H9 (cell line): ENCODE measurements at regions not wholly inside any gene's neighbourhood (a gene's known extent, or its start where the extent isn't known, plus 50 kb on each side); places are given as distances from the start of the nearest gene placed in this dataset.

ENCODE experiments used
- DNase-seq: peaks from one replicate; pipeline ENCODE4 v3.0.0-alpha.2; 2017
- H2AFZ ChIP-seq: one replicate; pipeline ENCODE4 v1.6.1; 2013; ENCODE audit warnings: mild to moderate bottlenecking, low read length, control low read depth, moderate library complexity
- H2AK5ac ChIP-seq: 2 replicates; pipeline ENCODE4 v1.6.1; 2013; ENCODE audit warnings: low read length, control low read depth, mixed read lengths; ENCODE audit not compliant: insufficient read length
- H2BK120ac ChIP-seq: one replicate; pipeline ENCODE4 v1.6.1; 2013; ENCODE audit warnings: low read depth, mild to moderate bottlenecking, low read length, control low read depth, inconsistent platforms; ENCODE audit not compliant: poor library complexity, severe bottlenecking
- H2BK12ac ChIP-seq: 2 replicates; pipeline ENCODE4 v1.6.1; 2013; ENCODE audit warnings: low read length, control low read depth, mixed read lengths, low read depth; ENCODE audit not compliant: insufficient read length
- H2BK15ac ChIP-seq: 2 replicates; pipeline ENCODE4 v1.6.1; 2013; ENCODE audit warnings: low read depth, low read length, control low read depth
- H2BK20ac ChIP-seq: one replicate; pipeline ENCODE4 v1.6.1; 2013; ENCODE audit warnings: low read depth, mild to moderate bottlenecking, low read length, control low read depth, inconsistent platforms; ENCODE audit not compliant: poor library complexity, severe bottlenecking
- H2BK5ac ChIP-seq: 2 replicates; pipeline ENCODE4 v1.6.1; 2013; ENCODE audit warnings: low read length, control low read depth, mixed read lengths; ENCODE audit not compliant: insufficient read length
- H3K14ac ChIP-seq: 2 replicates; pipeline ENCODE4 v1.6.1; 2013; ENCODE audit warnings: low read length, control low read depth; ENCODE audit not compliant: insufficient read depth
- H3K18ac ChIP-seq: 2 replicates; pipeline ENCODE4 v1.6.1; 2013; ENCODE audit warnings: low read depth, mild to moderate bottlenecking, mixed read lengths, low read length, control low read depth; ENCODE audit not compliant: insufficient read length
- H3K23ac ChIP-seq: 2 replicates; pipeline ENCODE4 v1.6.1; 2013; ENCODE audit warnings: low read length, control low read depth, mixed read lengths, low read depth; ENCODE audit not compliant: insufficient read length
- H3K23me2 ChIP-seq: 2 replicates; pipeline ENCODE4 v1.6.1; 2013; ENCODE audit warnings: low read depth, mild to moderate bottlenecking, mixed read lengths, low read length, control low read depth; ENCODE audit not compliant: insufficient read length, poor library complexity, severe bottlenecking
- H3K27ac ChIP-seq: 2 replicates; pipeline ENCODE4 v1.5.1; 2013; ENCODE audit warnings: low read length, control low read depth, mixed read lengths, low read depth; ENCODE audit not compliant: insufficient read length
- H3K27me3 ChIP-seq: 2 replicates; pipeline ENCODE4 v1.6.1; 2013; ENCODE audit warnings: low read length, control low read depth, inconsistent platforms; ENCODE audit not compliant: insufficient read depth
- H3K4ac ChIP-seq: 2 replicates; pipeline ENCODE4 v1.6.1; 2013; ENCODE audit warnings: low read depth, mild to moderate bottlenecking, control low read depth, inconsistent platforms, low read length, moderate library complexity
- H3K4me1 ChIP-seq: 2 replicates; pipeline ENCODE4 v1.6.1; 2013; ENCODE audit warnings: low read length, control low read depth, inconsistent platforms; ENCODE audit not compliant: insufficient read depth
- H3K4me2 ChIP-seq: 2 replicates; pipeline ENCODE4 v1.6.1; 2013; ENCODE audit warnings: low read length, control low read depth, mixed read lengths; ENCODE audit not compliant: insufficient read length, insufficient read depth
- H3K56ac ChIP-seq: 2 replicates; pipeline ENCODE4 v1.6.1; 2013; ENCODE audit warnings: low read depth, mild to moderate bottlenecking, mixed read lengths, low read length, control low read depth; ENCODE audit not compliant: insufficient read length
- H3K79me1 ChIP-seq: 2 replicates; pipeline ENCODE4 v1.6.1; 2013; ENCODE audit warnings: low read depth, mild to moderate bottlenecking, moderate library complexity, low read length, control low read depth, inconsistent platforms; ENCODE audit not compliant: insufficient read depth, poor library complexity, severe bottlenecking
- H3K79me2 ChIP-seq: 2 replicates; pipeline ENCODE4 v1.6.1; 2013; ENCODE audit warnings: low read length, control low read depth, inconsistent platforms; ENCODE audit not compliant: insufficient read depth
- H3K9ac ChIP-seq: 2 replicates; pipeline ENCODE4 v1.6.1; 2013; ENCODE audit warnings: low read length, control low read depth, mixed read lengths; ENCODE audit not compliant: insufficient read length; ENCODE audit errors: extremely low read depth
- H3K9me3 ChIP-seq: one replicate; pipeline ENCODE4 v1.6.1; 2013; ENCODE audit warnings: low read depth, low read length, inconsistent platforms; ENCODE audit not compliant: control insufficient read depth
- H3T11ph ChIP-seq: one replicate; pipeline ENCODE4 v1.6.1; 2013; ENCODE audit warnings: mild to moderate bottlenecking, low read length, control low read depth, inconsistent platforms
- H4K20me1 ChIP-seq: one replicate; pipeline ENCODE4 v1.6.1; 2013; ENCODE audit not compliant: control insufficient read depth, insufficient read length, insufficient read depth
- H4K5ac ChIP-seq: 2 replicates; pipeline ENCODE4 v1.6.1; 2013; ENCODE audit warnings: low read depth, mild to moderate bottlenecking, mixed read lengths, low read length, control low read depth; ENCODE audit not compliant: insufficient read length
- H4K8ac ChIP-seq: replicated peaks from 2 replicates; pipeline ENCODE4 v1.6.1; 2013; ENCODE audit warnings: low read length, control low read depth, mixed read lengths, low read depth; ENCODE audit not compliant: insufficient read length
- H4K91ac ChIP-seq: 2 replicates; pipeline ENCODE4 v1.6.1; 2013; ENCODE audit warnings: low read depth, mild to moderate bottlenecking, moderate library complexity, mixed read lengths, low read length, control low read depth; ENCODE audit not compliant: insufficient read length
- H3K27ac Mint-ChIP-seq, 3 experiments: 2 replicates in 2 of 3; 3 replicates in 1 of 3; pipeline ENCODE4 v1.8.0; 2020 to 2021; ENCODE audit warnings: mixed read lengths in 3 of 3, mild to moderate bottlenecking in 1 of 3, moderate library complexity in 1 of 3
- H3K27me3 Mint-ChIP-seq: 2 replicates; pipeline ENCODE4 v1.8.0; 2021; ENCODE audit warnings: low read depth, mild to moderate bottlenecking, moderate library complexity, mixed read lengths
- H3K36me3 Mint-ChIP-seq, 3 experiments: 2 replicates in 2 of 3; 3 replicates in 1 of 3; pipeline ENCODE4 v1.8.0; 2020 to 2021; ENCODE audit warnings: low read depth in 3 of 3, mixed read lengths in 3 of 3; ENCODE audit not compliant: insufficient read depth in 1 of 3
- H3K4me1 Mint-ChIP-seq, 2 experiments: 2 replicates each; pipeline ENCODE4 v1.8.0; 2020; ENCODE audit warnings: mixed read lengths in 2 of 2
- H3K4me3 Mint-ChIP-seq, 2 experiments: 2 replicates in 1 of 2; 3 replicates in 1 of 2; pipeline ENCODE4 v1.8.0; 2020 to 2021; ENCODE audit warnings: mild to moderate bottlenecking in 2 of 2, mixed read lengths in 2 of 2, moderate library complexity in 1 of 2
- H3K9me3 Mint-ChIP-seq, 2 experiments: 2 replicates in 1 of 2; 3 replicates in 1 of 2; pipeline ENCODE4 v1.8.0; 2020; ENCODE audit warnings: mild to moderate bottlenecking in 2 of 2, mixed read lengths in 2 of 2, moderate library complexity in 1 of 2
- CTCF ChIP-seq: fragments of 200-600 bp; sonication (generic); conservative IDR thresholded peaks from 3 replicates; pipeline ENCODE4 v1.8.0; 2021; ENCODE audit warnings: antibody characterized with exemption, mild to moderate bottlenecking
- WGBS: extraction: QIAGEN DNeasy Blood & Tissue Kit; methylation state at CpG from one replicate; pipeline ENCODE4 v1.1.7; 2013; ENCODE audit warnings: missing lambda C conversion rate, low lambda C conversion rate, mixed read lengths; ENCODE audit not compliant: insufficient read length; ENCODE audit errors: extremely low coverage; 5-methylcytosine and 5-hydroxymethylcytosine counted together

DNA sequence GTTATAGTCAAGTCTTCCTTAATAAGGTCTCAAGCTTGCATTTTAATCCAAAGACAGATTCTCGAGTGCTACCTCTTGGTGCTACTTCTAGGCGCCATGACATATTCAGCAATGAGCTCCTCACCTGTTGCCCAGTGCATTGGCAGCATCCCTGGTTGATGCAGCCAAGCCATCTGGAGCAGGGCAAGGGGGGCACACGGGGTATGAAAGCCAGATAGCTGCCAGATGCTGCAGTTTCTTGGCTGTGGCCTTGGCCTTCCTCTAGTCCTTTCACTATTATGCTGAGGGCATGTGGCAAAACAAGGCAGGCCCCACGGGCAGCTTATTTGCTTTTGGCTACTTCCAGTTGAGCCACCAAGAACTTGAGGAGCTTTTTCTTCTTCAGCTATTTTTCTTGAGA, 168.6 kb upstream of the PGRMC2 start:
- no peaks in the 10 kb centered on the region for H4K20me1 ChIP-seq
- no peak overlapping the region for H2BK120ac ChIP-seq
- H3K14ac ChIP-seq: no peak overlapping the region
- no peaks in the 10 kb centered on the region for H3K36me3 Mint-ChIP-seq
- no peaks in the 10 kb centered on the region for H3K79me2 ChIP-seq
- no peak overlapping the region for H2BK20ac ChIP-seq
- no peak overlapping the region for H2AFZ ChIP-seq
- no CpG with 5 or more reads among the region's 4 CpGs for WGBS
- TF ChIP-seq CTCF: no peak
- no peak overlapping the region for H4K8ac ChIP-seq
- H3T11ph ChIP-seq: no peak overlapping the region
- no peak overlapping the region for H3K4ac ChIP-seq
- no peak overlapping the region for H2AK5ac ChIP-seq
- 0 out of 2 replicates have a peak, but pooled peaks cover 3% of the 10 kb centered on the region for H3K4me1 ChIP-seq
- H3K9ac ChIP-seq: no peak overlapping the region
- no peaks in the 10 kb centered on the region for H3K9me3 Mint-ChIP-seq
- peaks cover 6 to 10% of the 10 kb centered on the region in 2 experiments for H3K4me1 Mint-ChIP-seq
- no peak overlapping the region for H3K27ac ChIP-seq
- no peak overlapping the region for H2BK15ac ChIP-seq
- H3K79me1 ChIP-seq: no peaks in the 10 kb centered on the region
- no peaks in the 10 kb centered on the region for H3K9me3 ChIP-seq
- no peak overlapping the region for H2BK5ac ChIP-seq
- no peak overlapping the region for H3K4me3 Mint-ChIP-seq
- H3K56ac ChIP-seq: no peak overlapping the region
- H3K4me2 ChIP-seq: no peak overlapping the region
- no peak overlapping the region for H2BK12ac ChIP-seq
- no peak overlapping the region for H4K91ac ChIP-seq
- no peak overlapping the region for H3K18ac ChIP-seq
- no peak overlapping the region for H3K23ac ChIP-seq
- no peak overlapping the region for H3K27ac Mint-ChIP-seq
- H4K5ac ChIP-seq: no peak overlapping the region
- no peaks in the 10 kb centered on the region for H3K27me3 Mint-ChIP-seq
- no peaks in the 10 kb centered on the region for H3K23me2 ChIP-seq
- no peak for DNase-seq
- H3K27me3 ChIP-seq: no peaks in the 10 kb centered on the region
